Medulla oblongata (tissue), 1 donor: ENCODE measurements at regions not wholly inside any gene's neighbourhood (a gene's known extent, or its start where the extent isn't known, plus 50 kb on each side); places are given as distances from the start of the nearest gene placed in this dataset.

Experiments
- DNase-seq: peaks from one replicate; pipeline ENCODE4 v3.0.0-alpha.2; 2015; ENCODE audit errors: extremely low spot score

GRCh38 chr2:120828829-120829632, 93.4 kb downstream of the GLI2 start:
- no peak for DNase-seq

- no peak for DNase-seq
These were observed 94.0 kb downstream of the GLI2 start for GRCh38 chr2:120829633-120830025.

GRCh38 chr2:120830096-120830830, 94.6 kb downstream of the GLI2 start:
- DNase-seq = no peak

GRCh38 chr2:120831086-120831485, 95.4 kb downstream of the GLI2 start:
- peak; percentile 36 for DNase-seq

- DNase-seq = no peak
These were observed 96.2 kb downstream of the GLI2 start for GRCh38 chr2:120831891-120832290.

GRCh38 chr2:120832296-120833070, 96.8 kb downstream of the GLI2 start:
- DNase-seq = no peak

GRCh38 chr2:120833127-120833675, 97.5 kb downstream of the GLI2 start:
- DNase-seq = no peak

GRCh38 chr2:120834206-120834605, 98.5 kb downstream of the GLI2 start:
- no peak for DNase-seq

- DNase-seq = no peak
These were observed 100.6 kb downstream of the GLI2 start for GRCh38 chr2:120836281-120836680.

- no peak for DNase-seq
These were observed 105.3 kb downstream of the GLI2 start for GRCh38 chr2:120840795-120841487.

- DNase-seq = no peak
These were observed 107.1 kb downstream of the GLI2 start for GRCh38 chr2:120842456-120843439.

GRCh38 chr2:120844070-120844738, 108.5 kb downstream of the GLI2 start:
- no peak for DNase-seq

- peak; percentile 25 for DNase-seq
These were observed 109.6 kb downstream of the GLI2 start for GRCh38 chr2:120845277-120845676.

GRCh38 chr2:120846406-120847095, 110.9 kb downstream of the GLI2 start:
- DNase-seq = no peak

- peak; percentile 21 for DNase-seq
These were observed 112.1 kb downstream of the GLI2 start for GRCh38 chr2:120847700-120848321.

GRCh38 chr2:120849278-120849677, 113.6 kb downstream of the GLI2 start:
- DNase-seq = no peak

- DNase-seq = no peak
These were observed 114.9 kb downstream of the GLI2 start for GRCh38 chr2:120850551-120850950.

GRCh38 chr2:120851116-120851773, 115.6 kb downstream of the GLI2 start:
- no peak for DNase-seq
